SK-N-SH (cell line): ENCODE measurements at regions not wholly inside any gene's neighbourhood (a gene's known extent, or its start where the extent isn't known, plus 50 kb on each side); places are given as distances from the start of the nearest gene placed in this dataset.

ENCODE experiments used
- CTCF ChIA-PET: fragments of 300-600, 350-600 bp; formaldehyde crosslinking; extraction: SDS; loops from one replicate; lab custom pipeline; 2021; lab: Yijun Ruan, JAX
- POLR2A ChIA-PET: fragments of 350-600 bp; sonication (Branson Sonifier 250); formaldehyde crosslinking; extraction: SDS; loops from one replicate; lab custom pipeline; 2020; ENCODE audit warnings: antibody characterized with exemption, inconsistent platforms; lab: Yijun Ruan, JAX
- DNase-seq: peaks from one replicate; pipeline ENCODE4 v3.0.0; 2012
- H2AFZ ChIP-seq: fragments of 200-600 bp; sonication (generic); 2 replicates; pipeline ENCODE4 v1.8.1; 2016; ENCODE audit warnings: antibody characterized with exemption, mild to moderate bottlenecking, low read depth
- H3F3A ChIP-seq: fragments of 200-600 bp; sonication (generic); replicated peaks from 2 replicates; pipeline ENCODE3; 2016; ENCODE audit warnings: antibody characterized with exemption, mild to moderate bottlenecking; ENCODE audit not compliant: insufficient read depth
- H3K27ac ChIP-seq, 2 experiments: fragments of 200-500 bp in 1 of 2; fragments of 200-600 bp in 1 of 2; sonication (Bioruptor generic) in 1 of 2; sonication (generic), shearing (Covaris generic) in 1 of 2; 2 replicates each; pipeline versions ENCODE4 v1.5.1 to v1.6.1; 2014 to 2016; ENCODE audit warnings: low read depth in 2 of 2, inconsistent platforms in 1 of 2, low read length in 1 of 2, mild to moderate bottlenecking in 1 of 2, mixed read lengths in 1 of 2
- H3K27me3 ChIP-seq: fragments of 200-600 bp; sonication (generic), shearing (Covaris generic); 2 replicates; pipeline ENCODE4 v1.6.1; 2016; ENCODE audit warnings: mixed run types; ENCODE audit not compliant: insufficient read depth
- H3K36me3 ChIP-seq, 2 experiments: fragments of 200-500 bp in 1 of 2; fragments of 200-600 bp in 1 of 2; sonication (Bioruptor generic) in 1 of 2; sonication (generic) in 1 of 2; replicated peaks in 1 of 2; 2 replicates each; pipeline versions ENCODE3 to v1.5.1; 2014 to 2016; ENCODE audit warnings: low read length in 1 of 2, mild to moderate bottlenecking in 1 of 2; ENCODE audit not compliant: insufficient read depth in 2 of 2, control insufficient read depth in 1 of 2
- H3K4me1 ChIP-seq, 2 experiments: fragments of 200-500 bp in 1 of 2; fragments of 200-600 bp in 1 of 2; sonication (Bioruptor generic) in 1 of 2; sonication (generic), shearing (Covaris generic) in 1 of 2; 2 replicates each; pipeline versions ENCODE4 v1.5.1 to v1.6.1; 2014 to 2016; ENCODE audit warnings: low read depth in 1 of 2, low read length in 1 of 2, mixed run types in 1 of 2; ENCODE audit not compliant: insufficient read depth in 2 of 2, control insufficient read depth in 1 of 2
- H3K4me2 ChIP-seq: fragments of 200-600 bp; sonication (generic), shearing (Covaris generic); 2 replicates; pipeline ENCODE4 v1.6.1; 2017; ENCODE audit warnings: mixed run types
- H3K4me3 ChIP-seq, 2 experiments: fragments of 200-500 bp in 1 of 2; fragments of 200-600 bp in 1 of 2; sonication (Bioruptor generic) in 1 of 2; sonication (generic), shearing (Covaris generic) in 1 of 2; 2 replicates each; pipeline versions ENCODE4 v1.5.1 to v1.8.1; 2014 to 2016; ENCODE audit warnings: low read depth in 2 of 2, inconsistent platforms in 1 of 2, low read length in 1 of 2, mild to moderate bottlenecking in 1 of 2, mixed read lengths in 1 of 2, moderate library complexity in 1 of 2
- H3K79me2 ChIP-seq: fragments of 200-600 bp; sonication (generic); 2 replicates; pipeline ENCODE4 v1.8.1; 2017; ENCODE audit warnings: mild to moderate bottlenecking; ENCODE audit not compliant: insufficient read depth
- H3K9ac ChIP-seq: fragments of 200-600 bp; sonication (generic); 2 replicates; pipeline ENCODE4 v1.6.1; 2017; ENCODE audit warnings: mixed run types
- H3K9me2 ChIP-seq: fragments of 200-600 bp; sonication (generic); 2 replicates; pipeline ENCODE4 v1.6.1; 2017; ENCODE audit warnings: mixed run types
- H3K9me3 ChIP-seq: fragments of 200-600 bp; sonication (generic); 2 replicates; pipeline ENCODE4 v1.6.1; 2017; ENCODE audit warnings: mixed run types, mild to moderate bottlenecking, moderate library complexity
- H4K20me1 ChIP-seq: fragments of 200-600 bp; sonication (generic); 2 replicates; pipeline ENCODE4 v1.6.1; 2017; ENCODE audit warnings: mild to moderate bottlenecking, mixed run types; ENCODE audit not compliant: insufficient read depth
- CHD2 ChIP-seq: fragments of 150-350 bp; IDR thresholded peaks from 2 replicates; pipeline ENCODE4 v1.6.1; 2018; ENCODE audit warnings: low read length; ENCODE audit not compliant: partially characterized antibody
- EP300 ChIP-seq, 2 experiments: IDR thresholded peaks; 2 replicates each; pipeline versions ENCODE4 v1.4.0 to v1.6.1; 2012; ENCODE audit warnings: borderline replicate concordance in 1 of 2, low read depth in 1 of 2, low read length in 1 of 2
- FOSL2 ChIP-seq: IDR thresholded peaks from 2 replicates; pipeline ENCODE4 v1.4.0; 2012; ENCODE audit warnings: low read depth, mild to moderate bottlenecking, moderate library complexity, borderline replicate concordance
- FOXJ3 ChIP-seq: sonication (generic); formaldehyde crosslinking; IDR thresholded peaks from 2 replicates; pipeline ENCODE4 v1.5.1; 2020; ENCODE audit warnings: mild to moderate bottlenecking, missing genetic modification reagents
- NFIC ChIP-seq: IDR thresholded peaks from 2 replicates; pipeline ENCODE4 v1.4.0; 2012; ENCODE audit warnings: borderline replicate concordance
- NRF1 ChIP-seq: IDR thresholded peaks from 2 replicates; pipeline ENCODE4 v1.6.1; 2012; ENCODE audit warnings: low read depth, mild to moderate bottlenecking, low read length
- POLR2AphosphoS5 ChIP-seq: IDR thresholded peaks from 2 replicates; pipeline ENCODE4 v1.6.1; 2012; ENCODE audit warnings: low read depth, low read length
- SMC3 ChIP-seq: IDR thresholded peaks from 2 replicates; pipeline ENCODE4 v1.6.1; 2012; ENCODE audit warnings: low read depth, low read length, improper control_type of control experiment
- TAF1 ChIP-seq: IDR thresholded peaks from 2 replicates; pipeline ENCODE4 v1.6.1; 2012; ENCODE audit warnings: low read depth, mild to moderate bottlenecking, low read length, moderate library complexity, borderline replicate concordance
- TCF12 ChIP-seq: IDR thresholded peaks from 2 replicates; pipeline ENCODE4 v1.4.0; 2012
- TEAD4 ChIP-seq: IDR thresholded peaks from 2 replicates; pipeline ENCODE4 v1.4.0; 2012; ENCODE audit warnings: mild to moderate bottlenecking, borderline replicate concordance; ENCODE audit not compliant: insufficient read depth
- YY1 ChIP-seq: IDR thresholded peaks from 2 replicates; pipeline ENCODE4 v1.4.0; 2012; ENCODE audit warnings: low read depth, mild to moderate bottlenecking
- WGBS: methylation state at CpG from one replicate; pipeline ENCODE4 v1.1.6; 2017; ENCODE audit warnings: low lambda C conversion rate; 5-methylcytosine and 5-hydroxymethylcytosine counted together
- TF ChIP-seq, protein P1 (sequence below): IDR thresholded peaks from 2 replicates; pipeline ENCODE4 v1.4.0; 2012; ENCODE audit warnings: low read depth, borderline replicate concordance
- TF ChIP-seq, protein P2 (sequence below): IDR thresholded peaks from 2 replicates; pipeline ENCODE4 v1.4.0; 2012; ENCODE audit warnings: low read depth, borderline replicate concordance
- TF ChIP-seq, protein P3 (sequence below): IDR thresholded peaks from 2 replicates; pipeline ENCODE4; 2012
- TF ChIP-seq, protein P4 (sequence below): fragments of 150-350 bp; IDR thresholded peaks from 2 replicates; pipeline ENCODE4 v1.6.1; 2016; ENCODE audit warnings: mild to moderate bottlenecking, low read depth, low read length

DNA sequence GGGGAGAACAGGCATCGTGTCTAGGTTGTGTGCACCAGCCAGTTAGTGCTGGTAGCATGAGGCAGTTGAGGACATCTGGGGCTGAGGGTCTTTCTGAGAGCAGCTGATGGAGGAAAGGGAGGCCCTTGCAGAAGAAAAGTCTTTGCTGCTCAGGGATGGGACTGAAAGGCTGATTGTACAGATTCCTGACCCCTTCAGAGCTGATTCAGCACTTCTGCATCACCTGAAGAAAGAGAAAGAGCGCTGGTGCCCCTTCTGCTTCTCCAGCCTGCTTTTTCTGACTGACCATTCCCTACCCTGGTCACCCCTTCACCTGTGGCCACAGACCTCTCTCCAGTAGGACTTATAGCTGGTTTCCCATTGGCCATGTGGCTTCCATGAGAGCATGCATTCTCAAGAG is 476.2 kb downstream of the TSHZ3 start:
- H3K4me2 ChIP-seq: no peak overlapping the region
- no peaks in the 10 kb centered on the region for H3K79me2 ChIP-seq
- H3K36me3 ChIP-seq: no peaks in the 10 kb centered on the region
- H2AFZ ChIP-seq: no peak overlapping the region
- no peak overlapping the region for H3K9ac ChIP-seq
- H3K4me1 ChIP-seq: peaks cover 0 to 5% of the 10 kb centered on the region in 2 experiments; a peak in 1 of 4 replicates
- no peak overlapping the region for H3K27ac ChIP-seq
- CTCF ChIA-PET: interaction anchor here (0.9 kb wide), 1 partner anchor 10 kb away, joined by 3 read pairs; no protein-coding TSS in a partner anchor
- no peaks in the 10 kb centered on the region for H3K9me3 ChIP-seq
- no peaks in the 10 kb centered on the region for H3K27me3 ChIP-seq
- no peaks in the 10 kb centered on the region for H4K20me1 ChIP-seq
- WGBS: 27% methylated on average over 2 of the region's 2 CpGs
- no peaks in the 10 kb centered on the region for H3F3A ChIP-seq
- TF ChIP-seq, protein P1, sequence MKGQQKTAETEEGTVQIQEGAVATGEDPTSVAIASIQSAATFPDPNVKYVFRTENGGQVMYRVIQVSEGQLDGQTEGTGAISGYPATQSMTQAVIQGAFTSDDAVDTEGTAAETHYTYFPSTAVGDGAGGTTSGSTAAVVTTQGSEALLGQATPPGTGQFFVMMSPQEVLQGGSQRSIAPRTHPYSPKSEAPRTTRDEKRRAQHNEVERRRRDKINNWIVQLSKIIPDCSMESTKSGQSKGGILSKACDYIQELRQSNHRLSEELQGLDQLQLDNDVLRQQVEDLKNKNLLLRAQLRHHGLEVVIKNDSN: no peak
- TF ChIP-seq, protein P2, sequence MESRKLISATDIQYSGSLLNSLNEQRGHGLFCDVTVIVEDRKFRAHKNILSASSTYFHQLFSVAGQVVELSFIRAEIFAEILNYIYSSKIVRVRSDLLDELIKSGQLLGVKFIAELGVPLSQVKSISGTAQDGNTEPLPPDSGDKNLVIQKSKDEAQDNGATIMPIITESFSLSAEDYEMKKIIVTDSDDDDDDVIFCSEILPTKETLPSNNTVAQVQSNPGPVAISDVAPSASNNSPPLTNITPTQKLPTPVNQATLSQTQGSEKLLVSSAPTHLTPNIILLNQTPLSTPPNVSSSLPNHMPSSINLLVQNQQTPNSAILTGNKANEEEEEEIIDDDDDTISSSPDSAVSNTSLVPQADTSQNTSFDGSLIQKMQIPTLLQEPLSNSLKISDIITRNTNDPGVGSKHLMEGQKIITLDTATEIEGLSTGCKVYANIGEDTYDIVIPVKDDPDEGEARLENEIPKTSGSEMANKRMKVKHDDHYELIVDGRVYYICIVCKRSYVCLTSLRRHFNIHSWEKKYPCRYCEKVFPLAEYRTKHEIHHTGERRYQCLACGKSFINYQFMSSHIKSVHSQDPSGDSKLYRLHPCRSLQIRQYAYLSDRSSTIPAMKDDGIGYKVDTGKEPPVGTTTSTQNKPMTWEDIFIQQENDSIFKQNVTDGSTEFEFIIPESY: no peak
- no peak for TF ChIP-seq FOXJ3 (CRISPR knock-in tag)
- no peak for TF ChIP-seq CHD2
- no peak for TF ChIP-seq SMC3
- TF ChIP-seq TEAD4: no peak
- TF ChIP-seq, protein P3, sequence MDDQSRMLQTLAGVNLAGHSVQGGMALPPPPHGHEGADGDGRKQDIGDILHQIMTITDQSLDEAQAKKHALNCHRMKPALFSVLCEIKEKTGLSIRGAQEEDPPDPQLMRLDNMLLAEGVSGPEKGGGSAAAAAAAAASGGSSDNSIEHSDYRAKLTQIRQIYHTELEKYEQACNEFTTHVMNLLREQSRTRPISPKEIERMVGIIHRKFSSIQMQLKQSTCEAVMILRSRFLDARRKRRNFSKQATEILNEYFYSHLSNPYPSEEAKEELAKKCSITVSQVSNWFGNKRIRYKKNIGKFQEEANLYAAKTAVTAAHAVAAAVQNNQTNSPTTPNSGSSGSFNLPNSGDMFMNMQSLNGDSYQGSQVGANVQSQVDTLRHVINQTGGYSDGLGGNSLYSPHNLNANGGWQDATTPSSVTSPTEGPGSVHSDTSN: no peak
- no peak for TF ChIP-seq YY1
- no peak for TF ChIP-seq EP300 (IDR thresholded peaks at IDR 0.05; ENCODE audit: borderline replicate concordance in 1 of 2, low read depth in 1 of 2, low read length in 1 of 2)
- no peak for TF ChIP-seq NRF1
- TF ChIP-seq POLR2AphosphoS5: no peak
- TF ChIP-seq TCF12: no peak
- TF ChIP-seq FOSL2: no peak
- TF ChIP-seq, protein P4, sequence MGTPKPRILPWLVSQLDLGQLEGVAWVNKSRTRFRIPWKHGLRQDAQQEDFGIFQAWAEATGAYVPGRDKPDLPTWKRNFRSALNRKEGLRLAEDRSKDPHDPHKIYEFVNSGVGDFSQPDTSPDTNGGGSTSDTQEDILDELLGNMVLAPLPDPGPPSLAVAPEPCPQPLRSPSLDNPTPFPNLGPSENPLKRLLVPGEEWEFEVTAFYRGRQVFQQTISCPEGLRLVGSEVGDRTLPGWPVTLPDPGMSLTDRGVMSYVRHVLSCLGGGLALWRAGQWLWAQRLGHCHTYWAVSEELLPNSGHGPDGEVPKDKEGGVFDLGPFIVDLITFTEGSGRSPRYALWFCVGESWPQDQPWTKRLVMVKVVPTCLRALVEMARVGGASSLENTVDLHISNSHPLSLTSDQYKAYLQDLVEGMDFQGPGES: no peak
- TF ChIP-seq TAF1: no peak
- TF ChIP-seq NFIC: no peak
- TF ChIP-seq, all 33 proteins: peak for 0
- DNase-seq: no peak
- POLR2A ChIA-PET: no interaction called here
- Histone ChIP-seq H3K4me3 (no peak overlapping the region), H3K9me2 (no peaks in the 10 kb centered on the region)
